ENCODE measurements at regions not wholly inside any gene's neighbourhood (a gene's known extent, or its start where the extent isn't known, plus 50 kb on each side); places are given as distances from the start of the nearest gene placed in this dataset.

GRCh38 chr1:58304346-58304975, 242.1 kb downstream of the OMA1 start:
- Mint-ChIP-seq H3K4me3 (no peak overlapping the region), H3K27me3 (no peaks in the 10 kb centered on the region), H3K4me1 (no peaks in the 10 kb centered on the region), H3K27ac (no peak overlapping the region), H3K9me3 (ENCODE audit: insufficient read depth) (no peaks in the 10 kb centered on the region)
- H3K9ac ChIP-seq (ENCODE audit: low read length) = no peak overlapping the region
- intact Hi-C loops (cut with micrococcal nuclease) = no loop called here
- ATAC-seq (ENCODE audit: low read depth) = no peak
- ChIA-PET POLR2A (no interaction called here), CTCF (no interaction called here)
- no peak overlapping the region for H3K4me2 ChIP-seq (replicated peaks; ENCODE audit: low read depth, low read length, poor library complexity, severe bottlenecking)
- H3K79me2 ChIP-seq (ENCODE audit: control insufficient read depth, insufficient read depth, low read length) = no peaks in the 10 kb centered on the region
- no peak overlapping the region for H3K27ac ChIP-seq (ENCODE audit: low read length in 2 of 2)
- H3K4me3 ChIP-seq (ENCODE audit: control extremely low read depth in 1 of 5, extremely low read depth in 1 of 5, insufficient read depth in 1 of 5, low read depth in 2 of 5, low read length in 4 of 5) = no peak overlapping the region
- no peak for TF ChIP-seq EZH2 (IDR thresholded peaks at IDR 0.05; ENCODE audit: borderline replicate concordance, insufficient read depth, low read depth, low read length, poor library complexity, severe bottlenecking)
- TF ChIP-seq CTCF (IDR thresholded peaks at IDR 0.05) = no peak
- H4K20me1 ChIP-seq (ENCODE audit: control insufficient read depth, insufficient read depth, low read length, poor library complexity, severe bottlenecking) = no peaks in the 10 kb centered on the region
- H2AFZ ChIP-seq (ENCODE audit: insufficient read depth, low read depth, low read length, poor library complexity, severe bottlenecking) = no peak overlapping the region
- no peaks in the 10 kb centered on the region for H3K4me1 ChIP-seq (ENCODE audit: control insufficient read depth in 2 of 2, insufficient read depth in 2 of 2, low read length in 2 of 2)
- DNase-seq = no peak
- H3K36me3 ChIP-seq (replicated peaks in 1 of 2; ENCODE audit: control extremely low read depth in 1 of 2, control insufficient read depth in 1 of 2, extremely low read depth in 1 of 2, insufficient read depth in 2 of 2, low read length in 1 of 2) = no peaks in the 10 kb centered on the region
- H3K27me3 ChIP-seq (replicated peaks in 1 of 4; ENCODE audit: control extremely low read depth in 1 of 4, control insufficient read depth in 3 of 4, insufficient read depth in 4 of 4, low read length in 3 of 4) = no peaks in the 10 kb centered on the region
- no peaks in the 10 kb centered on the region for H3K9me3 ChIP-seq (ENCODE audit: control extremely low read depth in 1 of 3, control insufficient read depth in 2 of 3, insufficient read depth in 1 of 3, low read length in 2 of 3)
- WGBS (ENCODE audit: insufficient coverage) = 100% methylated on average over 1 of the region's 5 CpGs

- no peak overlapping the region for H3K4me3 Mint-ChIP-seq
- Histone ChIP-seq H3K4me3 (ENCODE audit: control extremely low read depth in 1 of 5, extremely low read depth in 1 of 5, insufficient read depth in 1 of 5, low read depth in 2 of 5, low read length in 4 of 5) (no peak overlapping the region), H4K20me1 (ENCODE audit: control insufficient read depth, insufficient read depth, low read length, poor library complexity, severe bottlenecking) (no peaks in the 10 kb centered on the region), H3K27ac (ENCODE audit: low read length in 2 of 2) (no peak overlapping the region), H3K4me2 (replicated peaks; ENCODE audit: low read depth, low read length, poor library complexity, severe bottlenecking) (no peak overlapping the region), H3K9ac (ENCODE audit: low read length) (no peak overlapping the region), H3K27me3 (replicated peaks in 1 of 4; ENCODE audit: control extremely low read depth in 1 of 4, control insufficient read depth in 3 of 4, insufficient read depth in 4 of 4, low read length in 3 of 4) (no peaks in the 10 kb centered on the region), H3K4me1 (ENCODE audit: control insufficient read depth in 2 of 2, insufficient read depth in 2 of 2, low read length in 2 of 2) (no peaks in the 10 kb centered on the region), H3K36me3 (replicated peaks in 1 of 2; ENCODE audit: control extremely low read depth in 1 of 2, control insufficient read depth in 1 of 2, extremely low read depth in 1 of 2, insufficient read depth in 2 of 2, low read length in 1 of 2) (no peaks in the 10 kb centered on the region), H2AFZ (ENCODE audit: insufficient read depth, low read depth, low read length, poor library complexity, severe bottlenecking) (no peak overlapping the region), H3K9me3 (ENCODE audit: control extremely low read depth in 1 of 3, control insufficient read depth in 2 of 3, insufficient read depth in 1 of 3, low read length in 2 of 3) (no peaks in the 10 kb centered on the region), H3K79me2 (ENCODE audit: control insufficient read depth, insufficient read depth, low read length) (no peaks in the 10 kb centered on the region)
- no peak for ATAC-seq (ENCODE audit: low read depth)
- no peak for DNase-seq
- H3K9me3 Mint-ChIP-seq (ENCODE audit: insufficient read depth) = no peaks in the 10 kb centered on the region
- no peaks in the 10 kb centered on the region for H3K4me1 Mint-ChIP-seq
- ChIA-PET CTCF (no interaction called here), POLR2A (no interaction called here)
- intact Hi-C loops (cut with micrococcal nuclease) = no loop called here
- H3K27ac Mint-ChIP-seq = no peak overlapping the region
- TF ChIP-seq EZH2 (IDR thresholded peaks at IDR 0.05; ENCODE audit: borderline replicate concordance, insufficient read depth, low read depth, low read length, poor library complexity, severe bottlenecking) (no peak), CTCF (IDR thresholded peaks at IDR 0.05) (no peak)
- WGBS (ENCODE audit: insufficient coverage) = 68% methylated on average over 2 of the region's 3 CpGs
- no peaks in the 10 kb centered on the region for H3K27me3 Mint-ChIP-seq
Measured at GRCh38 chr1:58303841-58304240, 242.7 kb downstream of the OMA1 start.
